DMS79 treated with DMSO at 0.1 percent for 48 hours (cell line): ENCODE measurements at regions not wholly inside any gene's neighbourhood (a gene's known extent, or its start where the extent isn't known, plus 50 kb on each side); places are given as distances from the start of the nearest gene placed in this dataset.
"Not testable (repeated sequence)": the region's sequence is repeated elsewhere in the genome, so short reads cannot be mapped to it uniquely, and the experiment has no call there.

ENCODE experiments used
- DNase-seq: peaks from one replicate; lab custom pipeline; 2025; lab: John Stamatoyannopoulos, UW

- no peak for DNase-seq
These were observed 331.3 kb upstream of the RBMS3 start for GRCh38 chr3:28949580-28949979.

- no peak for DNase-seq
These were observed 330.3 kb upstream of the RBMS3 start for GRCh38 chr3:28950614-28951013.

GRCh38 chr3:28951772-28952556, 328.9 kb upstream of the RBMS3 start:
- no peak for DNase-seq

- DNase-seq = no peak
These were observed 322.2 kb upstream of the RBMS3 start for GRCh38 chr3:28958656-28959055.

- DNase-seq = no peak
These were observed 309.7 kb upstream of the RBMS3 start for GRCh38 chr3:28971156-28971555.

DNA sequence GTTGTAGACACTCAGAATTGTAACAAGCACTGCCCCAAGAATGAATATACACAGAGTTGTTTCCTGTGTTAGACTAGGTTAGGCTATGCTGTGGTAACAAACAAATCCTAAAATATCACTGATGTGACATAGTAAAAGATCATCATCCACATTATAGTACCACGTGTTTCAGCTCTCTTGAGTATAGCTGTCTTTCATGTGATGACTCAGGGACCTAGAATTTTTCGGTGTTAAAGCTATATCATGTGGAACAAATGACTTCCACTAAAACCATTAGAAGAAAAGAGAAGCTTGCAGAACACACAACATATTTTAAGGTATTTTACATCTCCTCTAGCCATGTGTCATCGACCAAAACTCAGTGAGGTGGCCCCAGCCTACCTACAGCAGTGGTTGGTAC, 307.9 kb upstream of the RBMS3 start:
- DNase-seq = no peak

DNA sequence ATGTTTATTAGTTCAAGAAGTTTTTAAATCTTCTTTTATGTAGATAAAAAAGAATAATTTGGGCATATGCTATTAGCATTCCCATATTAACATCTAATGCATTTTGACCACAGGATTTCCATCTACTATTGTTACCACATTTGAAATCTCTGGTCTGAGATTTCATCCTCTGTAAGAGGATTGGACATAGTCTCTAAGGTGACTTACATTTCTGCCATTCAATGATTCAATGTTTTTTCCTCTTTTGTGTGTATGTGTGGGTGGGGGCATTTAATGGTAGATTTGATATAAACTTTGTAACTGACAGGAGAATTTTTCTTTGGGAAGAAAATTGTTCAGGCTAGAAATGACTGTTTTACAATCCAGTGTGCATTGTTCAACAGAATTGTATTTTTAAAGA, 307.3 kb upstream of the RBMS3 start:
- no peak for DNase-seq

DNA sequence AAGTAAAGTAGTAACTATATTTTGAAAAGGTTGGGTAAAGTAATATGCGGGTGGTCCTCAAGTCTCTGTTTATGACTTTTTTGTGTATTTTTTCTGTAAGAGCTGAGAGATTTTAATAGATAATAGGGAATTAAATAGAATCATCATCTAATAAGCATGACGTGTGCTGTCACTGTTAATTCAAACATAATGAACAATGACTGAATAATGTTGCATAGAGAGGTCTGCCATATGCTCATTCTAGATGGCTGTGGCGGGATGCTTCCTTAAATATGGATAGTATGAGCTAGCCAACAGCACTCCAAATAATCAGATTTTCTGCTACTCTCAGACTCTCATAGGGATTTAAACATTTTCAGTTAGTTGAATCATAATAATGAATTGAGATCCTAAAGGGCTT, 302.8 kb upstream of the RBMS3 start:
- no peak for DNase-seq

- no peak for DNase-seq
These were observed 300.7 kb upstream of the RBMS3 start for GRCh38 chr3:28980131-28980530.

GRCh38 chr3:28980631-28981030, 300.2 kb upstream of the RBMS3 start:
- DNase-seq = no peak

- DNase-seq = no peak
These were observed 298.0 kb upstream of the RBMS3 start for GRCh38 chr3:28982906-28983305.

DNA sequence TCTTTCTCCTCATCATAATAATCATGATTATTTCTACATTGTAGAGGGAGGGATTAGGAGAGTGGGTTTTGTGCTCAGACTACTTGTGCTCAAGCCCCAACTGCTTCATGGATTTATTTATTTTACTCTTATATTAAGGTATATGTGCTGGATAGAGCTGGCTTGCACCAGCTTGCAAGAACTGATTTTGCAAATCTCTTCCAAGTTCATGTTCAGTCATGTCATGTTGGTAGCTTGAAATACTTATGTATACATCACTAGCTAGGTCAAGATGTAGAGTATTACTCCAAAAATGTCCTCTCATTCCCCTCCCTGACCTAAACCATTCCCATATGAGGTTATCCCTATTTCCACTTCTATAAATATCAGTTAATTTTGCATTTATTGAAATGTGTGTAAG, 293.9 kb upstream of the RBMS3 start:
- no peak for DNase-seq

- no peak for DNase-seq
These were observed 291.2 kb upstream of the RBMS3 start for GRCh38 chr3:28989646-28990089.

GRCh38 chr3:28994161-28994905, 286.5 kb upstream of the RBMS3 start:
- DNase-seq = no peak

DNA sequence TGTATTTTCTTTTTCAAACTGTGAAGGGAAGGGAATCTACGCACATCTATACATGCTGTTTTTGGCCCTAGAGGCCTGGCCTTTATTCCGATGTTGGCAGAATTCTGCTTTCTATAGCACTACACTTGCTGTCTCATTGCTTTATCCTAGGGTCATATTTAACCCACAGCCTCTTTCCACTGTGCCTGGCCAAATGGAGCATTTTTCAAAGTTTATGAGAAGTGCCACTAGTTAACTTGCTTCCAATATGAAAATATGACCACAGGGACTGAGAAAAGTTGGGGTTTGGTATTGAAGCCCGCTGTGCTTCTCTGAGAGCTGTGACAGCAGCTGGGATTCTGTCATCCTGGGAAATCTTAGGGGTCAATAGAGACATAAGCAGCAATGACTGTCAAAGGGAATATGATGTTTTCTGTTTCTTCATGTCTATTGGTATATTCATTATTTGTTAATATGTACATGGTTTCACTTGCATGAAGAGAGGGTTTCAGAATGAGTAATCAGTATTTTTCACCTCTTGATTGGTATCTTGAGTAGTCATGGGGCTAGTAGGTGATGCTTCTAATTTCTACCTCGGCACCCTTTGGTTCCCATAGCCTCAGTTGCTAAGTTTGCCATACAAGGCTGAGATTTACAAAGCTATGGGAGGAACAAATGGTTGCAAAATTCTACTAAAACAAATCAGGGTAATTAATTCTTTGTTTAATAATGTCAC, 275.8 kb upstream of the RBMS3 start:
- no peak for DNase-seq

DNA sequence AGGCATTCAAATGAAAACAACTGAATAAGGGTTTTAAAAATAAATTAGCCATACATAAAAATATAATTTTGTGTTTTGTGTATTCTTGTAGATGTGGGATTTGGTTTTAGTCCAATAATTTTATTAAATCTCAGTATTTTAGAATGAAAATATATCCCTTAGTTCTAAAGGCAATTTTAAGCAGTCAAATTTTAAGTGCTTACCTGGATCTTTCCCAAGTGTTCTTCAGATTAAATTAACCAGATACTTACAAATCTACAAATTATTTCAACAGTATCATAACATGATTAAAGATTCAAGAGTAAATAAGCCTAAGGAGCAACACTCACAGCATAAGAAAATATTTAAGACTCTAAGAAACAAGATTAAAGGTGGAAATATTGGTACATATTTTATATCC, 275.0 kb upstream of the RBMS3 start:
- peak; percentile 28 for DNase-seq

DNA sequence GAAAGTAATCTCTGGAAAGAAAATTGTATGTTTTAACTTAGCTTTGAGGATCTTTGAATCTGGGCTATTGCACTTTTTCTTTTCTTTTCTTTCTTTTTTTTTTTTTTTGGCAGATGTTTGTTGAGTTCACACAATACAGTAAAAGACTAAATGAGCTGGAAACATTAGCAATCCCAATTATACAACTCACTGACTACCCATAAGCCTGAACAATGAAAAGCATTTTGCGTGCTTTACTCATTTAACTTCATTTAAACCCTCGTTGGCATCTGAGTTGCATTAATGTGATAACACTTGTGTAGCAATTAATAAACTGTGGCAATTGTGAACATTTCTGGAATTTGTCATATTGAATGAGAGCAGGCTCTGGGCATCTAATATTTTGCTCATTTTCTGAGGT, 269.4 kb upstream of the RBMS3 start:
- DNase-seq = no peak

GRCh38 chr3:29011966-29012365, 268.9 kb upstream of the RBMS3 start:
- DNase-seq = no peak

DNA sequence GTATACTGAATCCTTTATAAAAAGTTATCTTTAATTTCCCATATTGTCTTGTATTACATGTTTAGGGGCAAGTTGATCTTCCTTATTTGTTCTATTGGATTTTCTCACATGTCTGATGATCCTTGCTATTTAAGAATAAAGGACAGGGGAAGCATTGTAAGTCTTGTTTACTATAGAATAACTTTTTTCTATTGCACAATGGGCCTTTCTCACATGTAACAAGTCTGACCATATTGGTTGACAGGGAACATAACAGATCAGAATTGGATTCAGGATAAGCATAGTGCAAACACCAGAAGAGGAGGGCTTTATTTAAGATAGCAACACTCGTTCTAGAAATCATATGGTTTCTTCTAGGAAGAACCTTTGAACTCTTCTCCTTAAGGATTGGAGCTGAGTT, 257.9 kb upstream of the RBMS3 start:
- no peak for DNase-seq

- no peak for DNase-seq
These were observed 254.6 kb upstream of the RBMS3 start for GRCh38 chr3:29026286-29026685.

- no peak for DNase-seq
These were observed 253.9 kb upstream of the RBMS3 start for GRCh38 chr3:29026959-29027358.

- DNase-seq = not testable (repeated sequence)
These were observed 249.7 kb upstream of the RBMS3 start for GRCh38 chr3:29031175-29031574.

- DNase-seq = no peak
These were observed 247.4 kb upstream of the RBMS3 start for GRCh38 chr3:29033511-29033910.
